ENCODE measurements at regions not wholly inside any gene's neighbourhood (a gene's known extent, or its start where the extent isn't known, plus 50 kb on each side); places are given as distances from the start of the nearest gene placed in this dataset.

GRCh38 chr10:100679327-100679726 is 66.1 kb upstream of the PAX2 start:
- H3K27me3 ChIP-seq (ENCODE audit: control insufficient read depth in 3 of 3, insufficient read depth in 3 of 3, low read length in 2 of 3): peaks cover 13 to 67% (median 39%) of the 10 kb centered on the region in 3 donors
- DNase-seq: no peak
- no peak overlapping the region for H3K4me3 ChIP-seq
- ATAC-seq (ENCODE audit: insufficient read depth, low FRiP score): no peak
- no peak overlapping the region for H3K27ac ChIP-seq (ENCODE audit: low read depth in 1 of 2, low read length in 1 of 2)
- WGBS, 2 donors: 19 to 30% methylated on average over 3 of the region's 3 CpGs
- H3K9ac ChIP-seq (ENCODE audit: insufficient read depth in 1 of 2, low read length in 2 of 2): no peak overlapping the region
- peaks cover 0 to 2% (median 0%) of the 10 kb centered on the region in 4 donors for H3K9me3 ChIP-seq (ENCODE audit: control insufficient read depth in 4 of 4, insufficient read depth in 3 of 4, low read length in 3 of 4)
- no peaks in the 10 kb centered on the region for H3K36me3 ChIP-seq (ENCODE audit: control insufficient read depth in 4 of 4, insufficient read depth in 4 of 4, low read length in 4 of 4)
- H3K4me1 ChIP-seq (ENCODE audit: control insufficient read depth in 5 of 5, insufficient read depth in 5 of 5, low read length in 5 of 5): no peaks in the 10 kb centered on the region
- no peak for TF ChIP-seq CTCF (IDR thresholded peaks at IDR 0.05; ENCODE audit: control extremely low read depth, extremely low read depth)

GRCh38 chr10:100683004-100683403 is 62.4 kb upstream of the PAX2 start:
- 21 to 35% methylated on average over 1 of the region's 1 CpG for WGBS, 2 donors
- peaks cover 0 to 2% (median 0%) of the 10 kb centered on the region in 5 donors for H3K4me1 ChIP-seq (ENCODE audit: control insufficient read depth in 5 of 5, insufficient read depth in 5 of 5, low read length in 5 of 5)
- no peak for TF ChIP-seq CTCF (IDR thresholded peaks at IDR 0.05; ENCODE audit: control extremely low read depth, extremely low read depth)
- ATAC-seq (ENCODE audit: insufficient read depth, low FRiP score) (no peak), DNase-seq (no peak)
- no peaks in the 10 kb centered on the region for H3K36me3 ChIP-seq (ENCODE audit: control insufficient read depth in 4 of 4, insufficient read depth in 4 of 4, low read length in 4 of 4)
- no peak overlapping the region for H3K4me3 ChIP-seq
- peaks cover 17 to 81% (median 63%) of the 10 kb centered on the region in 3 donors for H3K27me3 ChIP-seq (ENCODE audit: control insufficient read depth in 3 of 3, insufficient read depth in 3 of 3, low read length in 2 of 3)
- H3K9me3 ChIP-seq (ENCODE audit: control insufficient read depth in 4 of 4, insufficient read depth in 3 of 4, low read length in 3 of 4): peaks cover 0 to 4% (median 0%) of the 10 kb centered on the region in 4 donors
- no peak overlapping the region for H3K27ac ChIP-seq (ENCODE audit: low read depth in 1 of 2, low read length in 1 of 2)
- H3K9ac ChIP-seq (ENCODE audit: insufficient read depth in 1 of 2, low read length in 2 of 2): no peak overlapping the region

GRCh38 chr10:100683545-100684300 is 61.7 kb upstream of the PAX2 start:
- no peak for ATAC-seq (ENCODE audit: insufficient read depth, low FRiP score)
- no peak for DNase-seq
- no peak for TF ChIP-seq CTCF (IDR thresholded peaks at IDR 0.05; ENCODE audit: control extremely low read depth, extremely low read depth)
- peaks cover 0 to 4% (median 0%) of the 10 kb centered on the region in 5 donors for H3K4me1 ChIP-seq (ENCODE audit: control insufficient read depth in 5 of 5, insufficient read depth in 5 of 5, low read length in 5 of 5)
- H3K27ac ChIP-seq (ENCODE audit: low read depth in 1 of 2, low read length in 1 of 2): no peak overlapping the region
- H3K27me3 ChIP-seq (ENCODE audit: control insufficient read depth in 3 of 3, insufficient read depth in 3 of 3, low read length in 2 of 3): peaks cover 21 to 83% (median 66%) of the 10 kb centered on the region in 3 donors
- no peaks in the 10 kb centered on the region for H3K36me3 ChIP-seq (ENCODE audit: control insufficient read depth in 4 of 4, insufficient read depth in 4 of 4, low read length in 4 of 4)
- peaks cover 0 to 4% (median 0%) of the 10 kb centered on the region in 4 donors for H3K9me3 ChIP-seq (ENCODE audit: control insufficient read depth in 4 of 4, insufficient read depth in 3 of 4, low read length in 3 of 4)
- no peak overlapping the region for H3K4me3 ChIP-seq
- 2 to 3% methylated on average over 14 of the region's 14 CpGs for WGBS, 2 donors
- H3K9ac ChIP-seq (ENCODE audit: insufficient read depth in 1 of 2, low read length in 2 of 2): no peak overlapping the region
